Esophagus squamous epithelium (tissue), 5 donors: ENCODE measurements at regions not wholly inside any gene's neighbourhood (a gene's known extent, or its start where the extent isn't known, plus 50 kb on each side); places are given as distances from the start of the nearest gene placed in this dataset.
A peak's percentile ranks its signal among the peaks of the same experiment; 100 is the strongest.
"Not testable (repeated sequence)": the region's sequence is repeated elsewhere in the genome, so short reads cannot be mapped to it uniquely, and the experiment has no call there.

Experiments
- DNase-seq: peaks from one replicate; lab custom pipeline; 2025; lab: John Stamatoyannopoulos, UW
- H3K27ac ChIP-seq, 4 donors: fragments of 200-600 bp; sonication (generic); one replicate each; pipeline ENCODE4 v1.5.1; 2016 to 2019; ENCODE audit warnings: mild to moderate bottlenecking in 1 of 4
- H3K27me3 ChIP-seq, 4 donors: fragments of 200-600 bp; sonication (generic); 1 replicate in 3 of 4; 2 replicates in 1 of 4; pipeline versions ENCODE4 v1.5.1 to v1.6.0; 2017 to 2021; ENCODE audit warnings: antibody characterized with exemption in 1 of 4
- H3K36me3 ChIP-seq, 3 donors: fragments of 200-600 bp; sonication (generic); one replicate each; pipeline ENCODE4 v1.5.1; 2016 to 2019
- H3K4me1 ChIP-seq, 3 donors: fragments of 200-600 bp; sonication (generic); one replicate each; pipeline ENCODE4 v1.5.1; 2017 to 2019
- H3K4me3 ChIP-seq, 4 donors: fragments of 200-600 bp; sonication (generic); 1 replicate in 3 of 4; 2 replicates in 1 of 4; pipeline ENCODE4 v1.5.1; 2016 to 2019; ENCODE audit warnings: mild to moderate bottlenecking in 2 of 4, moderate library complexity in 1 of 4
- H3K9me3 ChIP-seq, 3 donors: fragments of 200-600 bp; sonication (generic); one replicate each; pipeline ENCODE4 v1.5.1; 2016 to 2019
- CTCF ChIP-seq, 6 experiments: fragments of 450-650 bp in 4 of 6; fragments of 200-600 bp in 2 of 6; sonication (generic) in 2 of 6; IDR thresholded peaks; one replicate each; pipeline ENCODE4 v1.5.1; 2016 to 2019; ENCODE audit warnings: antibody characterized with exemption in 6 of 6, mild to moderate bottlenecking in 4 of 6, moderate library complexity in 4 of 6
- POLR2A ChIP-seq, 4 donors: fragments of 450-650 bp; IDR thresholded peaks; one replicate each; pipeline ENCODE4 v1.6.1; 2017; ENCODE audit warnings: antibody characterized with exemption in 4 of 4, mild to moderate bottlenecking in 4 of 4, moderate library complexity in 3 of 4
- WGBS, 2 donors: methylation state at CpG; one replicate each; pipeline ENCODE4 v1.1.5; 2018; 5-methylcytosine and 5-hydroxymethylcytosine counted together
- intact Hi-C: fragments of 100-400 bp; cut with DNase I; formaldehyde crosslinking; loops from one replicate; pipeline ENCODE4 v1.15.0; 2022
- donor health status: DM: yes; HTN: yes; CAD: no.

- no peaks in the 10 kb centered on the region for H3K9me3 ChIP-seq
- 38 to 45% methylated on average over 5 to 6 of the region's 6 CpGs for WGBS, 2 donors
- DNase-seq: no peak
Measured at GRCh38 chr21:35381743-35382310, 332.7 kb upstream of the RUNX1 start.

GRCh38 chr21:35380304-35380703 is 331.2 kb upstream of the RUNX1 start:
- H3K27ac ChIP-seq, intact Hi-C loops, DNase-seq, H3K4me3 ChIP-seq, H3K9me3 ChIP-seq, H3K27me3 ChIP-seq, H3K36me3 ChIP-seq: not testable (repeated sequence)
- 92 to 98% methylated on average over 3 of the region's 3 CpGs for WGBS, 2 donors
- peaks cover 0 to 14% (median 0%) of the 10 kb centered on the region in 3 donors for H3K4me1 ChIP-seq

More at GRCh38 chr21:35381743-35382310, 332.7 kb upstream of the RUNX1 start:
- Histone ChIP-seq H3K27ac (peak overlapping the region in 1 of 4 donors; percentile 13), H3K4me1 (peaks cover 0 to 17% (median 0%) of the 10 kb centered on the region in 3 donors), H3K36me3 (no peaks in the 10 kb centered on the region), H3K27me3 (no peaks in the 10 kb centered on the region), H3K4me3 (no peak overlapping the region)
- no peak for TF ChIP-seq CTCF (IDR thresholded peaks at IDR 0.05)
- no peak for TF ChIP-seq POLR2A (IDR thresholded peaks at IDR 0.05)
- intact Hi-C loops: no loop called here

DNA sequence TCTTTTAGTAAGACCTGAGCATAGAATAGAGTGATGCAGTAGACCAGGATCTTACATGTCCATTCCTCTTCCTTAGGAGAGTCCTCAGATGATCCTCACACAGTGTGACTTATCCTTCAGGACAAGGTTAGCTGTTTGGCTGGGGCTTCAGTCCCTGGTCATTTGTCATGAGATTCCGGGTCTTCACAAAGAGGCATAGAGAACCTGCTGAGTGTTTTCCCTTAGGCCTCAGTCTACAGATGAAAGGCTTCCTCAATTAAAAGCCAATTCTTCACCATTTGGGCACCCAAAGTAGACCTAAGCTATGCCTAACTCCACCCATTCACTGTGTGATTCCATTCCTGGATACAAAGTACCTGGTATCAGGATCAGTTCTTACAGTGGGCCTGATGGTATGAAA is 329.8 kb upstream of the RUNX1 start:
- no peak for DNase-seq
- peaks cover 0 to 14% (median 0%) of the 10 kb centered on the region in 3 donors for H3K4me1 ChIP-seq
- H3K9me3 ChIP-seq: no peaks in the 10 kb centered on the region
- no peak overlapping the region for H3K27ac ChIP-seq
- H3K27me3 ChIP-seq: no peaks in the 10 kb centered on the region
- no peak for TF ChIP-seq CTCF (IDR thresholded peaks at IDR 0.05)
- no peak overlapping the region for H3K4me3 ChIP-seq
- H3K36me3 ChIP-seq: no peaks in the 10 kb centered on the region
- intact Hi-C loops: no loop called here
- 83 to 100% methylated on average over 1 of the region's 1 CpG for WGBS, 2 donors

- WGBS, 2 donors: 56 to 64% methylated on average over 7 of the region's 7 CpGs
- no peak for DNase-seq
- peaks cover 0 to 14% (median 0%) of the 10 kb centered on the region in 3 donors for H3K4me1 ChIP-seq
- TF ChIP-seq CTCF (IDR thresholded peaks at IDR 0.05) (no peak), POLR2A (IDR thresholded peaks at IDR 0.05) (no peak)
- no peak overlapping the region for H3K27ac ChIP-seq
- intact Hi-C loops: no loop called here
- H3K9me3 ChIP-seq: no peaks in the 10 kb centered on the region
- H3K36me3 ChIP-seq: no peaks in the 10 kb centered on the region
- H3K27me3 ChIP-seq: no peaks in the 10 kb centered on the region
- H3K4me3 ChIP-seq: no peak overlapping the region
Measured at GRCh38 chr21:35377505-35378090, 328.5 kb upstream of the RUNX1 start.

- H3K36me3 ChIP-seq: no peaks in the 10 kb centered on the region
- WGBS, 2 donors: 81 to 82% methylated on average over 7 of the region's 7 CpGs
- no peak overlapping the region for H3K27ac ChIP-seq
- H3K9me3 ChIP-seq: no peaks in the 10 kb centered on the region
- intact Hi-C loops: no loop called here
- no peak overlapping the region for H3K4me3 ChIP-seq
- DNase-seq: no peak
- no peaks in the 10 kb centered on the region for H3K27me3 ChIP-seq
- TF ChIP-seq POLR2A (IDR thresholded peaks at IDR 0.05): no peak
- no peak for TF ChIP-seq CTCF (IDR thresholded peaks at IDR 0.05)
- peaks cover 0 to 6% (median 0%) of the 10 kb centered on the region in 3 donors for H3K4me1 ChIP-seq
Measured at GRCh38 chr21:35376406-35377135, 327.5 kb upstream of the RUNX1 start.
